Heart left ventricle (tissue), 13 donors: ENCODE measurements at regions not wholly inside any gene's neighbourhood (a gene's known extent, or its start where the extent isn't known, plus 50 kb on each side); places are given as distances from the start of the nearest gene placed in this dataset.

ENCODE experiments used
- POLR2A ChIP-seq, 2 donors: fragments of 450-650 bp; IDR thresholded peaks; one replicate each; pipeline ENCODE4 v1.6.1; 2017; ENCODE audit warnings: antibody characterized with exemption in 2 of 2, mild to moderate bottlenecking in 2 of 2, moderate library complexity in 2 of 2
- TF ChIP-seq, protein P1 (sequence below), 12 donors: fragments of 200-600 bp; sonication (generic) in 4 of 12; IDR thresholded peaks; one replicate each; pipeline versions ENCODE4 v1.5.0 to v1.8.0; 2018 to 2022; ENCODE audit warnings: antibody characterized with exemption in 12 of 12, mild to moderate bottlenecking in 5 of 12
- donor health status: ischemic (EF 13 %, LVEDD 7.1; RV severe dilation, severe dysfunction).
- donor health status: DM: no; HTN: yes; CAD: no.
- donor health status: DM: no; HTN: no; CAD: no.
- donor health status: ischemic (EF 25% LVEDD 6.9; RV normal size, moderate dysfunction).
- donor health status: ischemic (EF 25% LVEDD 5.7; RV mildly dilated, moderate dysfunction).
- donor health status: ischemic (EF 35%, LVEDD 5.7; RV mildly dilated, moderate dysfunction).
- donor health status: nonischemic (EF 11% LVEDD 7.7; RV severe dilation, severe dysfunction).
- donor health status: DM: yes; HTN: yes; CAD: no.
- donor health status: PGD.
- donor health status: ischemic (EF 29% LVEDD 5.4; RV normal size, mild dysfunction).
- donor health status: nonischemic (EF 23%, LVEDD 6.1; RV moderate dilation, normal function).

DNA sequence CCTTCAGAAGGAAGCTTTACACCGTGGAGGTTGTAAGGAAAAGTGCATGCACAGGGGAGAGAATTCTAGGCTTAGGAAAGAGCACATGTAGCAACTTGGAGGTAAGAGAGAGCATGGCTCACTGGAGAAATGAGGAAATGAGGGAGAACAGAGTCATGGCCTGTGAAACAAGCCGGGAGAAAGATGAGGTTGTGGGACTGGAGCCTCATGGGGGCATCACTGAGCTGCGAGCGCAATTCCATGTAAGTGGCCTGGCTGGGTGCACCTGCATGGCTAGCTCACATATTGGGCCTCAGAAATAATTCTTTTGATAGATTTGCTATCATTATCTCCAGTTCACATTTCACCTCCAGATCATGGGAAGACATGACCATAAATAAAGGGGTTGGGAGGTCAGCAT is 785.5 kb upstream of the RAB6C start:
- TF ChIP-seq, protein P1, sequence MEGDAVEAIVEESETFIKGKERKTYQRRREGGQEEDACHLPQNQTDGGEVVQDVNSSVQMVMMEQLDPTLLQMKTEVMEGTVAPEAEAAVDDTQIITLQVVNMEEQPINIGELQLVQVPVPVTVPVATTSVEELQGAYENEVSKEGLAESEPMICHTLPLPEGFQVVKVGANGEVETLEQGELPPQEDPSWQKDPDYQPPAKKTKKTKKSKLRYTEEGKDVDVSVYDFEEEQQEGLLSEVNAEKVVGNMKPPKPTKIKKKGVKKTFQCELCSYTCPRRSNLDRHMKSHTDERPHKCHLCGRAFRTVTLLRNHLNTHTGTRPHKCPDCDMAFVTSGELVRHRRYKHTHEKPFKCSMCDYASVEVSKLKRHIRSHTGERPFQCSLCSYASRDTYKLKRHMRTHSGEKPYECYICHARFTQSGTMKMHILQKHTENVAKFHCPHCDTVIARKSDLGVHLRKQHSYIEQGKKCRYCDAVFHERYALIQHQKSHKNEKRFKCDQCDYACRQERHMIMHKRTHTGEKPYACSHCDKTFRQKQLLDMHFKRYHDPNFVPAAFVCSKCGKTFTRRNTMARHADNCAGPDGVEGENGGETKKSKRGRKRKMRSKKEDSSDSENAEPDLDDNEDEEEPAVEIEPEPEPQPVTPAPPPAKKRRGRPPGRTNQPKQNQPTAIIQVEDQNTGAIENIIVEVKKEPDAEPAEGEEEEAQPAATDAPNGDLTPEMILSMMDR (IDR thresholded peaks at IDR 0.05) = no peak
- TF ChIP-seq POLR2A (IDR thresholded peaks at IDR 0.05) = no peak
